CD14-positive monocyte (primary cell): ENCODE measurements at regions not wholly inside any gene's neighbourhood (a gene's known extent, or its start where the extent isn't known, plus 50 kb on each side); places are given as distances from the start of the nearest gene placed in this dataset.

ENCODE experiments used
- DNase-seq, 3 donors: peaks; one replicate each; pipeline ENCODE4 v3.0.0-alpha.2; 2011 to 2022
- H2AFZ ChIP-seq: 2 replicates; pipeline ENCODE4 v1.6.0; 2012; ENCODE audit warnings: mild to moderate bottlenecking, low read depth, low read length, inconsistent platforms; ENCODE audit not compliant: insufficient read depth, poor library complexity, severe bottlenecking
- H3K27ac ChIP-seq, 2 donors: 1 replicate in 1 of 2; 2 replicates in 1 of 2; pipeline ENCODE4 v1.5.1; 2012 to 2013; ENCODE audit warnings: low read length in 2 of 2, control low read depth in 1 of 2, inconsistent platforms in 1 of 2, low read depth in 1 of 2, mild to moderate bottlenecking in 1 of 2
- H3K27me3 ChIP-seq, 2 donors: one replicate each; pipeline versions ENCODE4 v1.6.0 to v1.6.1; 2011 to 2013; ENCODE audit warnings: low read length in 2 of 2; ENCODE audit not compliant: control insufficient read depth in 2 of 2, insufficient read depth in 2 of 2
- H3K36me3 ChIP-seq, 2 donors: replicated peaks in 1 of 2; 1 replicate in 1 of 2; 2 replicates in 1 of 2; pipeline versions ENCODE4 v1.5.1 to v1.6.1; 2012 to 2013; ENCODE audit warnings: low read length in 2 of 2, control low read depth in 1 of 2, inconsistent platforms in 1 of 2, mild to moderate bottlenecking in 1 of 2; ENCODE audit not compliant: insufficient read depth in 2 of 2, control insufficient read depth in 1 of 2
- H3K4me1 ChIP-seq, 2 donors: 1 replicate in 1 of 2; 2 replicates in 1 of 2; pipeline versions ENCODE4 v1.5.1 to v1.6.1; 2012 to 2013; ENCODE audit warnings: low read length in 2 of 2, control low read depth in 1 of 2, inconsistent platforms in 1 of 2, mild to moderate bottlenecking in 1 of 2, moderate library complexity in 1 of 2; ENCODE audit not compliant: insufficient read depth in 2 of 2, control insufficient read depth in 1 of 2
- H3K4me2 ChIP-seq: replicated peaks from 2 replicates; pipeline ENCODE3; 2012; ENCODE audit warnings: low read length, moderate library complexity, mild to moderate bottlenecking; ENCODE audit not compliant: poor library complexity, severe bottlenecking; ENCODE audit errors: extremely low read depth
- H3K4me3 ChIP-seq, 3 experiments: fragments of 200-600 bp in 1 of 3; sonication (generic) in 1 of 3; replicated peaks in 1 of 3; 1 replicate in 2 of 3; 2 replicates in 1 of 3; pipeline ENCODE4 v1.5.1; 2011 to 2013; ENCODE audit warnings: low read length in 3 of 3, mild to moderate bottlenecking in 3 of 3, control low read depth in 2 of 3, low read depth in 2 of 3, inconsistent platforms in 1 of 3, moderate library complexity in 1 of 3
- H3K79me2 ChIP-seq: 2 replicates; pipeline ENCODE4 v1.6.0; 2012; ENCODE audit warnings: mild to moderate bottlenecking, control low read depth, inconsistent platforms, low read length, moderate library complexity; ENCODE audit not compliant: insufficient read depth
- H3K9ac ChIP-seq: 2 replicates; pipeline ENCODE4 v1.6.0; 2017; ENCODE audit warnings: low read length, mild to moderate bottlenecking; ENCODE audit not compliant: insufficient read depth, poor library complexity, severe bottlenecking
- H3K9me3 ChIP-seq, 2 donors: replicated peaks in 1 of 2; 1 replicate in 1 of 2; 2 replicates in 1 of 2; pipeline versions ENCODE4 v1.5.1 to v1.6.1; 2012 to 2013; ENCODE audit warnings: low read length in 2 of 2, control low read depth in 1 of 2; ENCODE audit not compliant: control insufficient read depth in 1 of 2, insufficient read depth in 1 of 2
- H4K20me1 ChIP-seq: 2 replicates; pipeline ENCODE4 v1.6.0; 2012; ENCODE audit warnings: mild to moderate bottlenecking, low read length, control low read depth, moderate library complexity; ENCODE audit not compliant: insufficient read depth
- H3K27ac Mint-ChIP-seq, 7 donors: one replicate each; pipeline ENCODE4 v1.8.0; 2020; ENCODE audit warnings: mild to moderate bottlenecking in 7 of 7, mixed read lengths in 7 of 7, moderate library complexity in 6 of 7, inconsistent platforms in 2 of 7
- H3K27me3 Mint-ChIP-seq, 3 donors: one replicate each; pipeline ENCODE4 v1.8.0; 2021 to 2022; ENCODE audit warnings: low read depth in 3 of 3, mild to moderate bottlenecking in 3 of 3, mixed read lengths in 3 of 3, moderate library complexity in 3 of 3, inconsistent platforms in 1 of 3
- H3K36me3 Mint-ChIP-seq, 2 donors: one replicate each; pipeline ENCODE4 v1.8.0; 2020; ENCODE audit warnings: mixed read lengths in 2 of 2, inconsistent platforms in 1 of 2, mild to moderate bottlenecking in 1 of 2
- H3K4me1 Mint-ChIP-seq: one replicate; pipeline ENCODE4 v1.8.0; 2020; ENCODE audit warnings: mild to moderate bottlenecking, mixed read lengths
- H3K4me3 Mint-ChIP-seq, 2 donors: one replicate each; pipeline ENCODE4 v1.8.0; 2020; ENCODE audit warnings: mild to moderate bottlenecking in 2 of 2, mixed read lengths in 2 of 2, moderate library complexity in 1 of 2
- H3K9me3 Mint-ChIP-seq, 7 donors: one replicate each; pipeline ENCODE4 v1.8.0; 2020 to 2022; ENCODE audit warnings: mixed read lengths in 7 of 7, mild to moderate bottlenecking in 6 of 7, moderate library complexity in 6 of 7, inconsistent platforms in 2 of 7
- WGBS: methylation state at CpG from one replicate; pipeline ENCODE4 v1.1.5; 2013; ENCODE audit warnings: missing lambda C conversion rate; ENCODE audit not compliant: insufficient coverage; 5-methylcytosine and 5-hydroxymethylcytosine counted together
- intact Hi-C, 2 donors: fragments of 100-400 bp; cut with micrococcal nuclease; formaldehyde crosslinking; loops; one replicate each; pipeline versions ENCODE4 v1.15.0 to v1.15.1; 2023
- TF ChIP-seq, protein P1 (sequence below): fragments of 200-600 bp; IDR thresholded peaks from one replicate; pipeline ENCODE4 v1.8.0; 2022; ENCODE audit warnings: antibody characterized with exemption, mild to moderate bottlenecking

DNA sequence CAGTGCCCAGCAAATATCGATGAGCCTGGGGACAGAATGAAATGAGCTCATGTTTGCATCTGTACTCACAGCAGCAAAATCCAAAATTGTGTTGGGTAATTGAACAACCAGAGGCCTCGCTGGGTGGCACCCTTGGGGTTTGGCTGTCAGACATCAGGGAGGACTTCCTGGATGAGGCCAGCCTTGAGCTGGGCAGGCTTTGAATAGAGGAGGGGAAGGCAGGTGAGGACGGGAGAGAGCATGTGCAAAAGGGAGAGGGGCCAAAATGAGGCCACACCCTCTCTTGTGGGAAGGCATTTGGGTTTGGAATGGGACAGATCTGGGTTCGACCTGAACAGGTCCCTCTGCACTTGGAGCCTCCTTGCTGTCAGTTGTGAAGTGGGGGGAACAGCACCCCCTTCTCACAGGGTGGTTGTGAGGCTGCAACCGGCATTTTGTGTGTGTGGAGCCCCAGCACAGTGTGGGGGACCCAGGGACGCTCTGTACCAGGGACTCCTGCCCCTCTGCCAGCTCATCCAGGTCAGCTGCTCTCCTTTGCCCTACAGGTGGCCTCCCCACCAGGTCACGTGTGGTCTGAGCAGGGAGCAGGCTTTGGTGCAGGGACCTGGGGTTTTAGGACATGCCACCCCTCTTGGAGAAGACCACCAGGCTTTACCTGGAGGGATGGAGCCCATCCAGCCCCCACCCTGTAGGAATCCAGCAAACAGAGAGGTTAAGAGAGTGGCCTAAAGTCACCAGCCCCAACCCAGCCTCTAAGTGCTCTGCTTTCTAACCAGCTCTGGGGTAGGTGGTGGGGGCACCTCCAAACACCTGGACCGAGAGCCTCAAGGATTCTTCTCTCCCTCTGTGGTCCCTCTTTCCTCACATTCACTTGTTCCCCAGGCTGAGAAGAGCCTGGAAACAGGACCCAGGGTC, 521.8 kb downstream of the PTPRU start:
- H3K9me3 ChIP-seq, result no peaks in the 10 kb centered on the region
- TF ChIP-seq, protein P1, sequence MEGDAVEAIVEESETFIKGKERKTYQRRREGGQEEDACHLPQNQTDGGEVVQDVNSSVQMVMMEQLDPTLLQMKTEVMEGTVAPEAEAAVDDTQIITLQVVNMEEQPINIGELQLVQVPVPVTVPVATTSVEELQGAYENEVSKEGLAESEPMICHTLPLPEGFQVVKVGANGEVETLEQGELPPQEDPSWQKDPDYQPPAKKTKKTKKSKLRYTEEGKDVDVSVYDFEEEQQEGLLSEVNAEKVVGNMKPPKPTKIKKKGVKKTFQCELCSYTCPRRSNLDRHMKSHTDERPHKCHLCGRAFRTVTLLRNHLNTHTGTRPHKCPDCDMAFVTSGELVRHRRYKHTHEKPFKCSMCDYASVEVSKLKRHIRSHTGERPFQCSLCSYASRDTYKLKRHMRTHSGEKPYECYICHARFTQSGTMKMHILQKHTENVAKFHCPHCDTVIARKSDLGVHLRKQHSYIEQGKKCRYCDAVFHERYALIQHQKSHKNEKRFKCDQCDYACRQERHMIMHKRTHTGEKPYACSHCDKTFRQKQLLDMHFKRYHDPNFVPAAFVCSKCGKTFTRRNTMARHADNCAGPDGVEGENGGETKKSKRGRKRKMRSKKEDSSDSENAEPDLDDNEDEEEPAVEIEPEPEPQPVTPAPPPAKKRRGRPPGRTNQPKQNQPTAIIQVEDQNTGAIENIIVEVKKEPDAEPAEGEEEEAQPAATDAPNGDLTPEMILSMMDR, result no peak
- intact Hi-C loops, result no loop called here
- WGBS, result 83% methylated on average over 7 of the region's 8 CpGs
- Mint-ChIP-seq H3K9me3 (peaks cover 0 to 2% (median 0%) of the 10 kb centered on the region in 7 donors), H3K4me3 (no peak overlapping the region), H3K4me1 (no peaks in the 10 kb centered on the region), H3K36me3 (no peaks in the 10 kb centered on the region), H3K27me3 (peaks cover 3 to 12% (median 7%) of the 10 kb centered on the region in 3 donors), H3K27ac (no peak overlapping the region)
- no peak overlapping the region for H3K27ac ChIP-seq
- no peak overlapping the region for H3K4me2 ChIP-seq
- no peak overlapping the region for H3K4me3 ChIP-seq
- no peak for DNase-seq
- no peaks in the 10 kb centered on the region for H4K20me1 ChIP-seq
- H3K4me1 ChIP-seq, result no peaks in the 10 kb centered on the region
- H3K27me3 ChIP-seq, result no peaks in the 10 kb centered on the region
- H2AFZ ChIP-seq, result no peak overlapping the region
- no peaks in the 10 kb centered on the region for H3K36me3 ChIP-seq
- no peaks in the 10 kb centered on the region for H3K79me2 ChIP-seq
- no peak overlapping the region for H3K9ac ChIP-seq

- no peaks in the 10 kb centered on the region for H3K9me3 ChIP-seq
Measured at GRCh38 chr1:29756901-29757725, 520.8 kb downstream of the PTPRU start.

More at GRCh38 chr1:29756901-29757725, 520.8 kb downstream of the PTPRU start:
- Histone ChIP-seq H3K36me3 (no peaks in the 10 kb centered on the region), H4K20me1 (no peaks in the 10 kb centered on the region), H3K4me1 (no peaks in the 10 kb centered on the region), H3K4me2 (no peak overlapping the region), H3K4me3 (no peak overlapping the region), H2AFZ (no peak overlapping the region), H3K27ac (no peak overlapping the region), H3K9ac (no peak overlapping the region), H3K79me2 (no peaks in the 10 kb centered on the region), H3K27me3 (no peaks in the 10 kb centered on the region)
- no peaks in the 10 kb centered on the region for H3K4me1 Mint-ChIP-seq
- peaks cover 1 to 12% (median 4%) of the 10 kb centered on the region in 3 donors for H3K27me3 Mint-ChIP-seq
- TF ChIP-seq, protein P1, result no peak
- no peak overlapping the region for H3K4me3 Mint-ChIP-seq
- no peak for DNase-seq
- peaks cover 0 to 2% (median 0%) of the 10 kb centered on the region in 7 donors for H3K9me3 Mint-ChIP-seq
- no peaks in the 10 kb centered on the region for H3K36me3 Mint-ChIP-seq
- H3K27ac Mint-ChIP-seq, result no peak overlapping the region
- intact Hi-C loops, result no loop called here
- 69% methylated on average over 9 of the region's 11 CpGs for WGBS
